NT2/D1 (cell line): ENCODE measurements at regions not wholly inside any gene's neighbourhood (a gene's known extent, or its start where the extent isn't known, plus 50 kb on each side); places are given as distances from the start of the nearest gene placed in this dataset.

ENCODE experiments used
- DNase-seq: peaks from one replicate; pipeline ENCODE4 v3.0.0-alpha.2; 2011; ENCODE audit warnings: low read depth, low spot score
- H3K27me3 ChIP-seq: 2 replicates; pipeline ENCODE4 v1.6.0; 2011; ENCODE audit warnings: mild to moderate bottlenecking; ENCODE audit not compliant: insufficient read length, insufficient read depth
- H3K36me3 ChIP-seq: 2 replicates; pipeline ENCODE4 v1.6.1; 2011; ENCODE audit warnings: mild to moderate bottlenecking, low read length, mixed read lengths; ENCODE audit not compliant: insufficient read depth, insufficient read length
- H3K4me1 ChIP-seq: 2 replicates; pipeline ENCODE4 v1.5.1; 2011; ENCODE audit not compliant: insufficient read depth, insufficient read length
- H3K4me3 ChIP-seq: 2 replicates; pipeline ENCODE4 v1.5.1; 2011; ENCODE audit warnings: low read depth; ENCODE audit not compliant: insufficient read length
- H3K9ac ChIP-seq: 2 replicates; pipeline ENCODE4 v1.6.0; 2011; ENCODE audit warnings: low read depth; ENCODE audit not compliant: insufficient read length
- H3K9me3 ChIP-seq: 2 replicates; pipeline ENCODE4 v1.5.1; 2011; ENCODE audit warnings: mild to moderate bottlenecking, low read length; ENCODE audit not compliant: insufficient read depth
- SUZ12 ChIP-seq: IDR thresholded peaks from 2 replicates; pipeline ENCODE4 v1.6.1; 2011; ENCODE audit not compliant: insufficient read length, insufficient read depth; ENCODE audit errors: extremely low read depth
- YY1 ChIP-seq: IDR thresholded peaks from 2 replicates; pipeline ENCODE4 v1.6.1; 2011; ENCODE audit not compliant: insufficient read length, insufficient read depth
- ZNF274 ChIP-seq: IDR thresholded peaks from 2 replicates; pipeline ENCODE4 v1.6.1; 2011; ENCODE audit warnings: mild to moderate bottlenecking, low read depth, low read length

DNA sequence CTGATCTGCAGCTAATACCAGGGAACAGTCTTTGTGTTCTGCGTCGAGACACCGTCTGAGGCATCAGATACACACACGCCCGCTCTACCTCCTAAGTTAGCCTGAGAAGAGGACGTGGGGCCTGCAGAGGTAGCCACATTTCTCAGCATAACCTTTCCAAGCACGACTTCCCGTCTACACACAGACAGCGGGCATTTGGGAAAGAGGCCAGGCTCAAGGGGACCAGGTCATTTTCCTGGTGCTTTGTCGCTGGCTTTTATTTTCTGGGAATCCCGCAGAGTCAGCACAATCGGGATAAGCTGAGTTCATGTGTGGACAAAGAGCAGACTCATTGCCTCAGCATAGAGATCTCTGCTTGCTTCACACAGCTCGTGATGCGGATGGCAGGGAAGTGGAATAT is 72.5 kb upstream of the SMYD2 start:
- no peaks in the 10 kb centered on the region for H3K36me3 ChIP-seq
- no peak for DNase-seq
- TF ChIP-seq ZNF274 (no peak), YY1 (no peak), SUZ12 (no peak)

DNA sequence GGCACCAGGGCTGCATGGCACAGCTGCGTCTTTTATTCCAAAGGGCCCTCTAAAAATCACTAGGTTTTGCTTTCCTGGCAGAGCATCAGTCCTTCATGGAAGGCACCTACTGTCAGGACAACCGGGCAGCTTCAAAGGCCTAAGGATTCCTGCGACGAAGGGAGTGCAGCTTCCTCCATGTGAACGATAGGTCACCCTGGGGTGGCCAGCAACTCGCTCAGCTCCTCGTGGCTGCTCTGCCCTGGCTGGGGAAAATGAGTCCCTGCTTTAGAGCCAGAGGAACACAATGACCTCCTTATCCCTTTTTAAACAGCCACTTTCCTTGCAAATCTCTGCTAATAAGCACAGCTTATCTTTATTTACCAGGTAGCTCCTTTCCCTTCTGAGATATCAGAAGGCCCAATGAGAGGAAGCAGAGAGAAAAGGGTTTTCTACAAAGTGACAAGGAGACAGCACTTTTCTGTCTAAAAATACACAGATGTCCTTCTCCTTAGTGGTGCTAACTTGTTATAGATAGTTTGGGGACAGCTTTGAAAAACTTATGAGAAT is 71.6 kb upstream of the SMYD2 start:
- no peaks in the 10 kb centered on the region for H3K36me3 ChIP-seq
- H3K9me3 ChIP-seq, result no peaks in the 10 kb centered on the region
- H3K4me1 ChIP-seq, result no peaks in the 10 kb centered on the region
- H3K4me3 ChIP-seq, result no peak overlapping the region
- H3K27me3 ChIP-seq, result no peaks in the 10 kb centered on the region
- TF ChIP-seq ZNF274 (no peak), SUZ12 (no peak), YY1 (no peak)
- DNase-seq, result no peak
- no peak overlapping the region for H3K9ac ChIP-seq

More for the DNA sequence above, 72.5 kb upstream of the SMYD2 start:
- Histone ChIP-seq H3K9me3 (no peaks in the 10 kb centered on the region), H3K4me1 (no peaks in the 10 kb centered on the region), H3K4me3 (no peak overlapping the region), H3K9ac (no peak overlapping the region), H3K27me3 (no peaks in the 10 kb centered on the region)

DNA sequence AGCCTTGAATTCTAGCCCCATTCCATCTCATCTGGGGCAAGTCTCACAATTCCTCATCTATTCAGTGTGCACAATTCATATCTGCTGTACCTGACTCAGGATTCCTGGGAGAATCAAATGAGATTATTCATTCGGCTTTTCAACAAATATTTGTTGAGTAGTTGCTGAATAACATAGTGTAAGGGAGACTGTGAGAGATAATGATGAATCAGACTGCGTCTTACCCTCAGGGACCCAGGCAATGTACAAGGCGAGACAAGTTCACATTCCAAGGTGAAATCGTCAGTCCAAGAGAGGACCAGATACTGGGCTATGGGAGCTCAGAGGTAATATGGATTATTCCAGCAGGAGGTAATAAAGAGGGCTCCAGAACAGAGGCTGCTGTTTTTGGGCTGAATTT is 67.8 kb upstream of the SMYD2 start:
- Histone ChIP-seq H3K9ac (no peak overlapping the region), H3K4me1 (no peaks in the 10 kb centered on the region), H3K36me3 (no peaks in the 10 kb centered on the region), H3K9me3 (no peaks in the 10 kb centered on the region), H3K27me3 (no peaks in the 10 kb centered on the region), H3K4me3 (no peak overlapping the region)
- no peak for DNase-seq
- TF ChIP-seq YY1 (no peak), ZNF274 (no peak), SUZ12 (no peak)

DNA sequence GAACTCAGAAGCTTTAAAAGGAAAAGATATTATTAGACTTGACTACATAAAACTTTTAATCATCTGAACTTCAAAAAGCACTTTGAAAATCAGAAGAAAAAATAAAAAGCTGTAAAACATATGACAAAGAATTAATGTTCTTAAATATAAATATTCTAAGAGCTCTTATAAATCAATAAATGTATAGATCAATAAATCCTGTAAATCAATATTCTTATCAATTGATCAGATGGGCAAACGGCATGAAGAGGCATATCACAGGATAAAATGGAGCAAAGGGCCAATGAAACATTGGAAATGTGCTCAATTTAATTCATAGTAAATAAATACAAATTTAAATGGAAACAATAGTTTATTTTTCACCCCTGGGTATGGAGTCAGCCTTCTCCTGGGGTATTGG is 66.1 kb upstream of the SMYD2 start:
- no peaks in the 10 kb centered on the region for H3K9me3 ChIP-seq
- no peak overlapping the region for H3K4me3 ChIP-seq
- H3K27me3 ChIP-seq, result no peaks in the 10 kb centered on the region
- no peaks in the 10 kb centered on the region for H3K36me3 ChIP-seq
- DNase-seq, result no peak
- TF ChIP-seq YY1 (no peak), ZNF274 (no peak)
- no peak overlapping the region for H3K9ac ChIP-seq
- H3K4me1 ChIP-seq, result no peaks in the 10 kb centered on the region

DNA sequence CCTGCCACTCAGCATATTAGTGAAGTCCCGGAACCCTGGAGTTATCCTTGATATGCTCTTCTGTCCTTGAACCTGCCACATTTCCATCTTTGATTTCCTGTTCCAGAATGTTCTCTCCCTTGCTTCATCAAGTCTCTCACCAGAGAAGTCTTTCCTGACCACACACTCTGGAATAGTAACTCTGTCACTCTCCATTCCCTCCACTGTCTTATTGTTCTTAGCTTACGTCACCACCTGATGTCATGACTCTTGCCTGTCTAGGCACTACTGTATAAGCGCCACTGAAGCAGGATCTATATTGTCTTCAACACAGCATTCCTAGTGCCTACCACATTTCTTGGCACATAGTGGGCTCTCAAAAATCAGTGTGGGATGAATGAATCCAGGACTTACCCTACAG is 65.4 kb upstream of the SMYD2 start:
- Histone ChIP-seq H3K36me3 (no peaks in the 10 kb centered on the region), H3K4me3 (no peak overlapping the region), H3K27me3 (no peaks in the 10 kb centered on the region), H3K9me3 (no peaks in the 10 kb centered on the region), H3K9ac (no peak overlapping the region), H3K4me1 (no peaks in the 10 kb centered on the region)
- DNase-seq, result no peak
- no peak for TF ChIP-seq SUZ12

DNA sequence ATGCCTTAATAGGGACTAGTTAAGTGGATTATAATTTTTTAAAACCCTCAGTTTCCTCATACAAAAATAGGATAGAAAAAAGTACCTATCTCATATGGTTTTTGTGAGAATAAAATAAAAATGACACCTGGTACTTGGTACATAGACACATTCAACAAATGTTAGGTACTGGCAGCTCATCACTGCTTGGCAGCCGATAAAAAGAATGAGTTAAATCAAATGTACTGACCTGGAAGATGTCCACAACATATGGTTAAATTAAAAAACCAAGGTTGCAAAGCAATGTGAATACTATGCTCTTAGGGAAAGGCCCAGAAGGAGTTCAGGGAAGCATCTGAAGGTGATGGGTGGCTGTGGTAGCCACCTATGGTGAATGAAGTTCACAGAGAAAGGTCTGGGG is 64.9 kb upstream of the SMYD2 start:
- H3K4me3 ChIP-seq, result no peak overlapping the region
- no peak for DNase-seq
- no peaks in the 10 kb centered on the region for H3K27me3 ChIP-seq
- H3K36me3 ChIP-seq, result no peaks in the 10 kb centered on the region
- no peaks in the 10 kb centered on the region for H3K4me1 ChIP-seq
- TF ChIP-seq YY1 (no peak), SUZ12 (no peak), ZNF274 (no peak)
- H3K9ac ChIP-seq, result no peak overlapping the region
- H3K9me3 ChIP-seq, result no peaks in the 10 kb centered on the region

DNA sequence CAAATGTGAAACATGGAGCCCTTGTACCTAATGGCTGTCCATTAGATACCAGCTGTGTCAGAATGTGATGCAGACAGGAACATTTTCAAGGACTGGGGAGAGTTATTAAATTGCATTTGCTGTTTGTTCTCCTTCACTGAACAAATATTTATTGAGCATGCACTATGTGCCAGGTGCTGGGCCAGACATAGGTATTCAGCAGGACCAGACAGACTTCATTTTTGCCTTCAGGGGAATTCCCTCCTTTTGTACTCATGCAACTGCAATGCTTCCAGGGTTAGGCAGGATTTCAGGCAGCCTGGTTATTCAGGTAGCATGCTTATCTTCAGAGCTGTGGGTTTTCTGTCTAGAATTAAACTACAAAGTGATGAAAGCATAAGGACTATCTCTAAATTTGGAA is 64.2 kb upstream of the SMYD2 start:
- no peaks in the 10 kb centered on the region for H3K4me1 ChIP-seq
- no peaks in the 10 kb centered on the region for H3K27me3 ChIP-seq
- H3K9ac ChIP-seq, result no peak overlapping the region
- H3K4me3 ChIP-seq, result no peak overlapping the region
- TF ChIP-seq YY1 (no peak), SUZ12 (no peak), ZNF274 (no peak)
- H3K9me3 ChIP-seq, result no peaks in the 10 kb centered on the region
- H3K36me3 ChIP-seq, result no peaks in the 10 kb centered on the region
- DNase-seq, result no peak

- DNase-seq, result no peak
- Histone ChIP-seq H3K36me3 (no peaks in the 10 kb centered on the region), H3K4me1 (no peaks in the 10 kb centered on the region), H3K9ac (no peak overlapping the region), H3K4me3 (no peak overlapping the region), H3K9me3 (no peaks in the 10 kb centered on the region), H3K27me3 (no peaks in the 10 kb centered on the region)
- TF ChIP-seq SUZ12 (no peak), ZNF274 (no peak), YY1 (no peak)
Measured at GRCh38 chr1:214219902-214220301, 61.1 kb upstream of the SMYD2 start.
